ENCODE measurements at regions not wholly inside any gene's neighbourhood (a gene's known extent, or its start where the extent isn't known, plus 50 kb on each side); places are given as distances from the start of the nearest gene placed in this dataset.

DNA sequence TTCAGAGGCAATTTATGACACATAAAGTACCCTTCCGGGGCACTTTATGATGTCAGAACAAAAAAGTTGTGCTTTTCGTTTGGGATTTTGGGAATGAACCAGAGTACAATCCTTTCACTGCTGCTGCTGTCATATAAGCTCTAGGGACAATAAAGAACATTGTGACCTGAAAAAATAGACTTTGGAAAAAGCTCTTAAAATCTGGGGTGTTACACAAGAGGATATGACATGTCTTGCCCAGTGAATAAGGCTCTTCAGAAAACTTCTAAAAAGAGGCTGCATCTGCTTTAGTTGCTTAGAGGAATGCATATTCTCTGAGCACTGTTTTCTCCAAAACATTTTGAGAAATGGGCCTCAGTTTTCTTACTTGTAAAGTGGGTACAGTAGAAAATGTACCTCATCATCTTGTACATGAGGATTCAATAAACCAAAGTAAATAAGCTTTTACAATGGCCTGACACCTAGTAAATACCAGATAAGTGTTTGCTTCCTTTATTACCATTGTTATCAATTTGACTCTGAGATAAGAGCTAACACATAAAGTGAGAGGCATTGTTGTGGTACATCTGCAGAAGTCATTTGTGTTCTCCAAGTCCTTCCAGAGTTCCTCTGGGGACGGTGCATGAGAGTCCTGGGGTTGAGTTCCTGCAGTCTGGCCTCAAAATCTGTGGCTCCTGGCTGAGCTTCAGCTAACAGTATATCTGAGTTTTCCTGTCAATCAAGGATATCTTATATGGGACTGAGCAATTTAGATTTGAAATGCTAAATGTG, 67.4 kb upstream of the EDNRB start:
- TF ChIP-seq POLR2A (IDR thresholded peaks at IDR 0.05): no peak
- no peak for TF ChIP-seq POLR2AphosphoS5 (IDR thresholded peaks at IDR 0.05)
